Tibial nerve (tissue), 4 donors: ENCODE measurements at regions not wholly inside any gene's neighbourhood (a gene's known extent, or its start where the extent isn't known, plus 50 kb on each side); places are given as distances from the start of the nearest gene placed in this dataset.

Source experiments
- EP300 ChIP-seq, 2 donors: sonication (generic); formaldehyde crosslinking; IDR thresholded peaks; one replicate each; pipeline ENCODE4 v1.6.1; 2017; ENCODE audit warnings: antibody characterized with exemption in 2 of 2, mild to moderate bottlenecking in 1 of 2
- TF ChIP-seq, protein P1 (sequence below), 5 experiments: fragments of 200-600 bp in 3 of 5; fragments of 450-650 bp in 2 of 5; sonication (generic) in 3 of 5; IDR thresholded peaks; one replicate each; pipeline ENCODE4 v1.5.1; 2016 to 2019; ENCODE audit warnings: antibody characterized with exemption in 5 of 5, mild to moderate bottlenecking in 3 of 5, moderate library complexity in 2 of 5

GRCh38 chr12:127025545-127025944 is 1241.4 kb upstream of the TMEM132C start:
- no peak for TF ChIP-seq EP300 (IDR thresholded peaks at IDR 0.05)
- TF ChIP-seq, protein P1, sequence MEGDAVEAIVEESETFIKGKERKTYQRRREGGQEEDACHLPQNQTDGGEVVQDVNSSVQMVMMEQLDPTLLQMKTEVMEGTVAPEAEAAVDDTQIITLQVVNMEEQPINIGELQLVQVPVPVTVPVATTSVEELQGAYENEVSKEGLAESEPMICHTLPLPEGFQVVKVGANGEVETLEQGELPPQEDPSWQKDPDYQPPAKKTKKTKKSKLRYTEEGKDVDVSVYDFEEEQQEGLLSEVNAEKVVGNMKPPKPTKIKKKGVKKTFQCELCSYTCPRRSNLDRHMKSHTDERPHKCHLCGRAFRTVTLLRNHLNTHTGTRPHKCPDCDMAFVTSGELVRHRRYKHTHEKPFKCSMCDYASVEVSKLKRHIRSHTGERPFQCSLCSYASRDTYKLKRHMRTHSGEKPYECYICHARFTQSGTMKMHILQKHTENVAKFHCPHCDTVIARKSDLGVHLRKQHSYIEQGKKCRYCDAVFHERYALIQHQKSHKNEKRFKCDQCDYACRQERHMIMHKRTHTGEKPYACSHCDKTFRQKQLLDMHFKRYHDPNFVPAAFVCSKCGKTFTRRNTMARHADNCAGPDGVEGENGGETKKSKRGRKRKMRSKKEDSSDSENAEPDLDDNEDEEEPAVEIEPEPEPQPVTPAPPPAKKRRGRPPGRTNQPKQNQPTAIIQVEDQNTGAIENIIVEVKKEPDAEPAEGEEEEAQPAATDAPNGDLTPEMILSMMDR (IDR thresholded peaks at IDR 0.05) = no peak
